Left ventricle myocardium inferior (tissue), 1 donor: ENCODE measurements at regions not wholly inside any gene's neighbourhood (a gene's known extent, or its start where the extent isn't known, plus 50 kb on each side); places are given as distances from the start of the nearest gene placed in this dataset.

Experiments
- DNase-seq: peaks from one replicate; pipeline ENCODE4 v3.0.0-alpha.2; 2020
- H3K27ac ChIP-seq: fragments of 200-600 bp; replicated peaks from 2 replicates; pipeline ENCODE4 v1.8.0; 2021
- H3K27me3 ChIP-seq: fragments of 200-600 bp; 2 replicates; pipeline ENCODE4 v1.8.0; 2021; ENCODE audit warnings: low read depth
- H3K36me3 ChIP-seq: fragments of 200-600 bp; 2 replicates; pipeline ENCODE4 v1.8.0; 2021
- H3K4me1 ChIP-seq: fragments of 200-600 bp; 2 replicates; pipeline ENCODE4 v1.8.0; 2021
- H3K4me3 ChIP-seq: fragments of 200-600 bp; 2 replicates; pipeline ENCODE4 v1.8.0; 2021; ENCODE audit warnings: mild to moderate bottlenecking, moderate library complexity
- H3K9me3 ChIP-seq: fragments of 200-600 bp; replicated peaks from 2 replicates; pipeline ENCODE4 v1.8.0; 2021
- intact Hi-C: fragments of 100-400 bp; cut with micrococcal nuclease; formaldehyde crosslinking; loops from one replicate; pipeline ENCODE4 v1.11.0; 2022
- TF ChIP-seq, protein P1 (sequence below): fragments of 200-600 bp; IDR thresholded peaks from 2 replicates; pipeline ENCODE4 v1.8.0; 2021; ENCODE audit warnings: antibody characterized with exemption, mild to moderate bottlenecking, borderline replicate concordance
- donor health status: DM: no; HTN: yes; CAD: no; lungs with severe emphysema.

DNA sequence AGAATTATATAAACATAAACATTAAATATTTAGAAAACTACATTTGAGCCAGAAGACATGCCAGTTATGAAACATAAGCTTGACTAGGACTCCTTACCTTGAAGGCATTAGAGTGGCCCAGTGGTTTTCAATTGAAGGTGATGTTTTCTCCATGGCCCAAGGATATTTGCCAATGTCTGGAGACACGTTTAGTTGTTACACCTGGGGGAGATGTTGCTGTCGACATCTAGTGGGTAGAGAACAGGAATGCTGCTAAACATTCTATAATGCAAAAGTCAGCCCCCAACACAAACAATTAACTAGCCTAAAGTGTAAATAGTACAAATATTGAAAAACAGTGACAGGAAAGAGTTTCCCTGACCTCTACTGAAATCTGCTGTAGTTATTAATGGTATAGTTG lies 200.9 kb upstream of the HS3ST5 start:
- Histone ChIP-seq H3K27ac (no peak overlapping the region), H3K36me3 (no peaks in the 10 kb centered on the region), H3K9me3 (peaks cover 6% of the 10 kb centered on the region), H3K4me3 (no peak overlapping the region), H3K4me1 (no peaks in the 10 kb centered on the region), H3K27me3 (no peaks in the 10 kb centered on the region)
- intact Hi-C loops: no loop called here
- TF ChIP-seq, protein P1, sequence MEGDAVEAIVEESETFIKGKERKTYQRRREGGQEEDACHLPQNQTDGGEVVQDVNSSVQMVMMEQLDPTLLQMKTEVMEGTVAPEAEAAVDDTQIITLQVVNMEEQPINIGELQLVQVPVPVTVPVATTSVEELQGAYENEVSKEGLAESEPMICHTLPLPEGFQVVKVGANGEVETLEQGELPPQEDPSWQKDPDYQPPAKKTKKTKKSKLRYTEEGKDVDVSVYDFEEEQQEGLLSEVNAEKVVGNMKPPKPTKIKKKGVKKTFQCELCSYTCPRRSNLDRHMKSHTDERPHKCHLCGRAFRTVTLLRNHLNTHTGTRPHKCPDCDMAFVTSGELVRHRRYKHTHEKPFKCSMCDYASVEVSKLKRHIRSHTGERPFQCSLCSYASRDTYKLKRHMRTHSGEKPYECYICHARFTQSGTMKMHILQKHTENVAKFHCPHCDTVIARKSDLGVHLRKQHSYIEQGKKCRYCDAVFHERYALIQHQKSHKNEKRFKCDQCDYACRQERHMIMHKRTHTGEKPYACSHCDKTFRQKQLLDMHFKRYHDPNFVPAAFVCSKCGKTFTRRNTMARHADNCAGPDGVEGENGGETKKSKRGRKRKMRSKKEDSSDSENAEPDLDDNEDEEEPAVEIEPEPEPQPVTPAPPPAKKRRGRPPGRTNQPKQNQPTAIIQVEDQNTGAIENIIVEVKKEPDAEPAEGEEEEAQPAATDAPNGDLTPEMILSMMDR: no peak
- DNase-seq: no peak

DNA sequence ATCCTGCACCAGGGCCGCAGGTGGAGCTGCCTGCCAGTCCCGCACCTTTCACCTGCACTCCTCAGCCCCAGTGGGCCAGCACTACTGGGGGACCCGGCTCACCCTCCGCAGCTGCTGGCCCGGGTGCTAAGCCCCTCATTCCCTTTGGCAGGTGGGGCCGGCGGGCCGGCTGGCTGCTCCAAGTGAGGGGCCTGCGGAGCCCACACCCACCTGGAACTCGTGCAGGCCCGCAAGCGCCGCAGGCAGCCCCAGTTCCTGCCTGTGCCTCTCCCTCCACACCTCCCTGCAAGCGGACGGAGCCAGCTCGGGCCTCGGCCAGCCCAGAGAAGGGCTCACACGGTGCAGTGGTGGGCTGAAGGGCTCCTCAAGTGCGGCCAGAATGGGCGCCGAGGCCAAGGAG lies 199.0 kb upstream of the HS3ST5 start:
- DNase-seq: no peak
- no peaks in the 10 kb centered on the region for H3K4me1 ChIP-seq
- no peak overlapping the region for H3K27ac ChIP-seq
- H3K4me3 ChIP-seq: no peak overlapping the region
- intact Hi-C loops: no loop called here
- H3K9me3 ChIP-seq: peaks cover 6% of the 10 kb centered on the region
- H3K36me3 ChIP-seq: no peaks in the 10 kb centered on the region
- TF ChIP-seq, protein P1: no peak
- H3K27me3 ChIP-seq: no peaks in the 10 kb centered on the region

- Histone ChIP-seq H3K9me3 (peaks cover 6% of the 10 kb centered on the region), H3K4me3 (no peak overlapping the region), H3K27me3 (no peaks in the 10 kb centered on the region), H3K4me1 (no peaks in the 10 kb centered on the region), H3K27ac (no peak overlapping the region), H3K36me3 (no peaks in the 10 kb centered on the region)
- DNase-seq: no peak
- intact Hi-C loops: no loop called here
- TF ChIP-seq, protein P1: no peak
Observed at GRCh38 chr6:114537977-114538376, 195.2 kb upstream of the HS3ST5 start.

GRCh38 chr6:114534813-114535212 lies 192.0 kb upstream of the HS3ST5 start:
- H3K4me1 ChIP-seq: no peaks in the 10 kb centered on the region
- DNase-seq: no peak
- TF ChIP-seq, protein P1: no peak
- no peaks in the 10 kb centered on the region for H3K27me3 ChIP-seq
- intact Hi-C loops: no loop called here
- no peaks in the 10 kb centered on the region for H3K36me3 ChIP-seq
- H3K9me3 ChIP-seq: no peaks in the 10 kb centered on the region
- H3K4me3 ChIP-seq: no peak overlapping the region
- H3K27ac ChIP-seq: no peak overlapping the region

GRCh38 chr6:114524081-114524480 lies 181.3 kb upstream of the HS3ST5 start:
- TF ChIP-seq, protein P1: no peak

DNA sequence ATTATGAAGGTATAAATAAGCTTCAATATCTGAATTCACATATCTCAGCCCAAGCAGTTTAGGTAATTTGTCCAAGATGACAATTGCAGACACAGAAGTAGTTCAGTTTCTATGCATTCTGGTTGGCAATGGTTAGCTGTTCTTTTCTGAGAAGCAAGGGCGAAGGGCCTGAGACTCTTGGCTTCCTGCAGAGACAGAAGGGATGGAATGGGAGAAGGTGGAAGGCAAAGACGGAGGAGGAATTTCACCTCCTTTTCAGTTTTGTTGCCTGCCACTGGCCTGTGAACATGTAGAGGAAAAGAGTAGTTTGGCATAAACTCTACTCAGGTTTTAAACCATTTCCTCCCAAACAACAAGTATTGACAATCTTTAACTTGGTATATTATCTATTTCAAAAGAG lies 180.7 kb upstream of the HS3ST5 start:
- H3K9me3 ChIP-seq: no peaks in the 10 kb centered on the region
- H3K4me1 ChIP-seq: no peaks in the 10 kb centered on the region
- DNase-seq: no peak
- H3K27ac ChIP-seq: no peak overlapping the region
- H3K27me3 ChIP-seq: no peaks in the 10 kb centered on the region
- no peak overlapping the region for H3K4me3 ChIP-seq
- TF ChIP-seq, protein P1: no peak
- no peaks in the 10 kb centered on the region for H3K36me3 ChIP-seq
- intact Hi-C loops: no loop called here

More at GRCh38 chr6:114524081-114524480, 181.3 kb upstream of the HS3ST5 start:
- Histone ChIP-seq H3K9me3 (no peaks in the 10 kb centered on the region), H3K27ac (no peak overlapping the region), H3K4me3 (no peak overlapping the region), H3K4me1 (no peaks in the 10 kb centered on the region), H3K27me3 (no peaks in the 10 kb centered on the region), H3K36me3 (no peaks in the 10 kb centered on the region)
- DNase-seq: no peak
- intact Hi-C loops: no loop called here
